Ovary (tissue), 3 donors: ENCODE measurements at regions not wholly inside any gene's neighbourhood (a gene's known extent, or its start where the extent isn't known, plus 50 kb on each side); places are given as distances from the start of the nearest gene placed in this dataset.

Experiments used
- EP300 ChIP-seq: sonication (generic); formaldehyde crosslinking; IDR thresholded peaks from one replicate; pipeline ENCODE4 v1.6.1; 2017; ENCODE audit warnings: antibody characterized with exemption
- TF ChIP-seq, protein P1 (sequence below), 3 donors: fragments of 450-650 bp in 2 of 3; fragments of 200-600 bp in 1 of 3; IDR thresholded peaks; one replicate each; pipeline versions ENCODE4 v1.5.1 to v1.8.0; 2016 to 2022; ENCODE audit warnings: antibody characterized with exemption in 3 of 3, mild to moderate bottlenecking in 1 of 3
- donor health status: DM: no; HTN: no; CAD: no.

DNA sequence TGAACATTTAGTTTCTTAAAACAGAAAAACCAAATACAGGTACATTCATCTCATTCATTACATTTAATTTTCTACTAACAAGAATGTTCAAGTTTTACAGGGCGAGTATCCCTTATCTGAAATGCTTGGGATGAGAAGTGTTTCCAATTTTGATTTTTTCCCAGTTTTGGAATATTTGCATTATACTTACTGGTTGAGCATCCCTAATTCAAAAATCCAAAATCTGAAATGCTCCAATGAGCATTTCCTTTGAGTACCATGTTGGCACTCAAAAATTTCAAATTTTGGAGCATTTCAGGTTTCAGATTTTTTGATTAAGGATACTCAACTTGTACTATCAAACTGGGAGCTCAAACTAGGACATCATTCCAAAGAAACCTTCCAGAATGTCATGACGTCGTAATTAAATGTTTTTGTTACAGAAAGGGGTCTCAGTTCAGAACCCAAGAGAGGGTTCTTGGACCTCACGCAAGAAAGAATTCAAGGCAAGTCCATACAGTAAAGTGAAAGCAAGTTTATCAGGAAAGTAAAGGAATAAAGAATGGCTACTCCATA is 90.8 kb upstream of the PIK3CG start:
- TF ChIP-seq, protein P1, sequence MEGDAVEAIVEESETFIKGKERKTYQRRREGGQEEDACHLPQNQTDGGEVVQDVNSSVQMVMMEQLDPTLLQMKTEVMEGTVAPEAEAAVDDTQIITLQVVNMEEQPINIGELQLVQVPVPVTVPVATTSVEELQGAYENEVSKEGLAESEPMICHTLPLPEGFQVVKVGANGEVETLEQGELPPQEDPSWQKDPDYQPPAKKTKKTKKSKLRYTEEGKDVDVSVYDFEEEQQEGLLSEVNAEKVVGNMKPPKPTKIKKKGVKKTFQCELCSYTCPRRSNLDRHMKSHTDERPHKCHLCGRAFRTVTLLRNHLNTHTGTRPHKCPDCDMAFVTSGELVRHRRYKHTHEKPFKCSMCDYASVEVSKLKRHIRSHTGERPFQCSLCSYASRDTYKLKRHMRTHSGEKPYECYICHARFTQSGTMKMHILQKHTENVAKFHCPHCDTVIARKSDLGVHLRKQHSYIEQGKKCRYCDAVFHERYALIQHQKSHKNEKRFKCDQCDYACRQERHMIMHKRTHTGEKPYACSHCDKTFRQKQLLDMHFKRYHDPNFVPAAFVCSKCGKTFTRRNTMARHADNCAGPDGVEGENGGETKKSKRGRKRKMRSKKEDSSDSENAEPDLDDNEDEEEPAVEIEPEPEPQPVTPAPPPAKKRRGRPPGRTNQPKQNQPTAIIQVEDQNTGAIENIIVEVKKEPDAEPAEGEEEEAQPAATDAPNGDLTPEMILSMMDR (IDR thresholded peaks at IDR 0.05) = no peak
- no peak for TF ChIP-seq EP300
